HepG2 (cell line): ENCODE measurements at regions not wholly inside any gene's neighbourhood (a gene's known extent, or its start where the extent isn't known, plus 50 kb on each side); places are given as distances from the start of the nearest gene placed in this dataset.

Experiments used
- ATAC-seq: fragments of 200-7000 bp; cut with Tn5 transposase; 3 replicates; pipeline ENCODE4 v1.9.1; 2020; ENCODE audit warnings: mild to moderate bottlenecking, moderate library complexity
- BruUV-seq: library from RNA; stranded (reverse); fragments of 400-500 nt; replicated peaks from 2 replicates; lab custom pipeline; 2021; lab: Mats Ljungman, UMichigan
- CTCF ChIA-PET: fragments of 300-600 bp; formaldehyde crosslinking; extraction: SDS; loops from one replicate; lab custom pipeline; 2021; ENCODE audit warnings: low total read pairs, inconsistent platforms, low intra/inter-chr PET ratio; lab: Yijun Ruan, JAX
- POLR2A ChIA-PET: fragments of 350-600 bp; sonication (Branson Sonifier 250); formaldehyde crosslinking; loops from one replicate; lab custom pipeline; 2020; ENCODE audit warnings: antibody characterized with exemption, inconsistent platforms; lab: Yijun Ruan, JAX
- DNase-seq: peaks from one replicate; pipeline ENCODE4 v3.0.0-alpha.2; 2015; ENCODE audit warnings: low spot score
- FAIRE-seq: peaks from 3 replicates; lab custom pipeline; 2011; peaks lifted over from hg19 to GRCh38; lab: Jason Lieb, UNC
- H2AFZ ChIP-seq: one replicate; pipeline ENCODE4 v1.6.1; 2011; ENCODE audit warnings: low read length, inconsistent platforms
- H3K27ac ChIP-seq: fragments of 300-600 bp; 3 replicates; pipeline ENCODE4 v1.8.0; 2011; ENCODE audit warnings: mixed run types, mild to moderate bottlenecking, mixed read lengths, low read length, inconsistent platforms; ENCODE audit not compliant: insufficient read depth; ENCODE audit errors: extremely low read length
- H3K27me3 ChIP-seq, 2 experiments: fragments of 200-600 bp in 1 of 2; 2 replicates in 1 of 2; 3 replicates in 1 of 2; pipeline versions ENCODE4 v1.6.0 to v1.8.0; 2011; ENCODE audit warnings: low read length in 2 of 2, mild to moderate bottlenecking in 2 of 2, moderate library complexity in 2 of 2, inconsistent platforms in 1 of 2; ENCODE audit not compliant: insufficient read depth in 2 of 2, control insufficient read depth in 1 of 2
- H3K36me3 ChIP-seq, 2 experiments: fragments of 200-600 bp in 1 of 2; replicated peaks in 1 of 2; 2 replicates in 1 of 2; 3 replicates in 1 of 2; pipeline versions ENCODE4 v1.5.1 to v1.8.0; 2011; ENCODE audit warnings: low read length in 2 of 2, inconsistent platforms in 1 of 2; ENCODE audit not compliant: insufficient read depth in 2 of 2, control insufficient read depth in 1 of 2
- H3K4me1 ChIP-seq: 2 replicates; pipeline ENCODE4 v1.5.1; 2012; ENCODE audit warnings: low read length, inconsistent platforms; ENCODE audit not compliant: insufficient read depth
- H3K4me2 ChIP-seq: 2 replicates; pipeline ENCODE4 v1.6.0; 2011; ENCODE audit warnings: low read depth, low read length, inconsistent platforms
- H3K4me3 ChIP-seq, 3 experiments: fragments of 200-600 bp in 1 of 3; sonication (generic), shearing (Covaris generic) in 1 of 3; replicated peaks in 1 of 3; 2 replicates each; pipeline ENCODE4 v1.5.1; 2011 to 2016; ENCODE audit warnings: low read length in 3 of 3, inconsistent platforms in 2 of 3, low read depth in 2 of 3, mild to moderate bottlenecking in 2 of 3, control low read depth in 1 of 3, mixed read lengths in 1 of 3; ENCODE audit not compliant: insufficient read depth in 1 of 3
- H3K79me2 ChIP-seq: one replicate; pipeline ENCODE4 v1.6.1; 2011; ENCODE audit warnings: low read length, inconsistent platforms; ENCODE audit not compliant: insufficient read depth
- H3K9ac ChIP-seq: 2 replicates; pipeline ENCODE4 v1.6.0; 2011; ENCODE audit warnings: mild to moderate bottlenecking, low read depth, low read length, inconsistent platforms; ENCODE audit not compliant: insufficient read depth
- H3K9me3 ChIP-seq: 2 replicates; pipeline ENCODE4 v1.5.1; 2012; ENCODE audit warnings: mild to moderate bottlenecking, low read length
- H4K20me1 ChIP-seq: 2 replicates; pipeline ENCODE4 v1.6.0; 2011; ENCODE audit warnings: inconsistent platforms, mild to moderate bottlenecking, low read length, moderate library complexity; ENCODE audit not compliant: insufficient read depth
- ARNT ChIP-seq: fragments of 450-650 bp; IDR thresholded peaks from 2 replicates; pipeline ENCODE4 v1.6.1; 2017
- BCLAF1 ChIP-seq: fragments of 450-650 bp; IDR thresholded peaks from 2 replicates; pipeline ENCODE4 v1.6.1; 2017; ENCODE audit warnings: mild to moderate bottlenecking
- HHEX ChIP-seq: IDR thresholded peaks from 2 replicates; pipeline ENCODE4 v1.6.1; 2016; ENCODE audit warnings: control low read depth
- NFAT5 ChIP-seq: sonication (generic); formaldehyde crosslinking; IDR thresholded peaks from 2 replicates; pipeline ENCODE4 v1.4.0; 2020; ENCODE audit warnings: missing genetic modification reagents
- SYNCRIP ChIP-seq: fragments of 200-400 bp; formaldehyde crosslinking; IDR thresholded peaks from 2 replicates; pipeline ENCODE4 v1.6.1; 2018; ENCODE audit warnings: mild to moderate bottlenecking, low read depth, low read length; ENCODE audit not compliant: insufficient read depth
- TOPORS ChIP-seq: sonication (generic); formaldehyde crosslinking; IDR thresholded peaks from 2 replicates; pipeline ENCODE4 v1.8.0; 2023; ENCODE audit warnings: mild to moderate bottlenecking, missing genetic modification reagents
- ZFP1 ChIP-seq: IDR thresholded peaks from 2 replicates; pipeline ENCODE4 v1.6.1; 2016
- WGBS: methylation state at CpG from one replicate; pipeline ENCODE4 v1.1.6; 2017; ENCODE audit warnings: low lambda C conversion rate; 5-methylcytosine and 5-hydroxymethylcytosine counted together
- in situ Hi-C: cut with HindIII; loops from 2 replicates; pipeline ENCODE4 v1.10.0; 2017; ENCODE audit warnings: low pct_unique_long_range_greater_than_20kb; ENCODE audit not compliant: extremely low pct_ligation_motif_present
- intact Hi-C: fragments of 100-400 bp; cut with micrococcal nuclease; formaldehyde crosslinking; loops from one replicate; pipeline ENCODE4 v1.10.0; 2022; ENCODE audit not compliant: unreplicated experiment

- TF ChIP-seq HHEX (CRISPR knock-in tag): no peak
Observed at GRCh38 chr6:12535586-12536314, 180.8 kb upstream of the PHACTR1 start (continued).

GRCh38 chr6:12536416-12536815, 180.2 kb upstream of the PHACTR1 start:
- in situ Hi-C loops: no loop called here
- 25% methylated on average over 5 of the region's 5 CpGs for WGBS
- no peak overlapping the region for H2AFZ ChIP-seq
- H3K4me1 ChIP-seq: peaks cover 26% of the 10 kb centered on the region
- TF ChIP-seq BCLAF1: no peak
- TF ChIP-seq SYNCRIP: no peak
- TF ChIP-seq ZFP1 (CRISPR knock-in tag): no peak
- no peak for TF ChIP-seq ARNT
- no peak for TF ChIP-seq NFAT5 (CRISPR knock-in tag)
- no peak for TF ChIP-seq TOPORS (CRISPR knock-in tag)
- no peaks in the 10 kb centered on the region for H3K9me3 ChIP-seq
- DNase-seq (no peak), ATAC-seq (no peak), FAIRE-seq (no peak)
- no peak overlapping the region for H3K4me3 ChIP-seq
- H3K27me3 ChIP-seq: no peaks in the 10 kb centered on the region; a peak in 1 of 5 replicates
- ChIA-PET POLR2A (no interaction called here), CTCF (no interaction called here)
- H3K79me2 ChIP-seq: no peaks in the 10 kb centered on the region
- H3K36me3 ChIP-seq: no peaks in the 10 kb centered on the region
- no peak overlapping the region for H3K4me2 ChIP-seq
- H4K20me1 ChIP-seq: no peaks in the 10 kb centered on the region
- no TSS peak for BruUV-seq
- intact Hi-C loops: no loop called here
- H3K27ac ChIP-seq: no peak overlapping the region
- no peak overlapping the region for H3K9ac ChIP-seq
